K562 (cell line): ENCODE measurements at regions not wholly inside any gene's neighbourhood (a gene's known extent, or its start where the extent isn't known, plus 50 kb on each side); places are given as distances from the start of the nearest gene placed in this dataset.

Experiments used
- ATAC-seq: fragments of 200-7000 bp; cut with Tn5 transposase; 3 replicates; pipeline ENCODE4 v1.9.1; 2020; ENCODE audit warnings: moderate library complexity
- BruUV-seq: library from RNA; stranded (reverse); fragments of 400-500 nt; replicated peaks from 2 replicates; lab custom pipeline; 2021; lab: Mats Ljungman, UMichigan
- CTCF ChIA-PET: fragments of 300-600 bp; formaldehyde crosslinking; extraction: SDS; loops from one replicate; lab custom pipeline; 2021; ENCODE audit warnings: low intra/inter-chr PET ratio; lab: Yijun Ruan, JAX
- POLR2A ChIA-PET: fragments of 300-600, 350-650 bp; sonication (Branson Sonifier 250); formaldehyde crosslinking; extraction: SDS; loops from one replicate; lab custom pipeline; 2021; ENCODE audit warnings: antibody characterized with exemption, inconsistent platforms; lab: Yijun Ruan, JAX
- DNase-seq, 4 experiments: peaks; one replicate each; pipeline versions ENCODE4 v3.0.0 to v3.0.0-alpha.2; 2011 to 2018; ENCODE audit warnings: low spot score in 3 of 4, mixed read lengths in 3 of 4; ENCODE audit errors: extremely low read depth in 1 of 4
- FAIRE-seq: peaks from 2 replicates; lab custom pipeline; 2011; peaks lifted over from hg19 to GRCh38; lab: Jason Lieb, UNC
- H2AFZ ChIP-seq: 2 replicates; pipeline ENCODE4 v1.6.0; 2011; ENCODE audit warnings: low read depth, low read length, control low read depth, inconsistent platforms
- H3K27ac ChIP-seq: fragments of 200-600 bp; 3 replicates; pipeline ENCODE4 v1.8.0; 2011; ENCODE audit warnings: low read depth, mild to moderate bottlenecking, control low read depth, inconsistent platforms, low read length, moderate library complexity, mixed read lengths; ENCODE audit errors: extremely low read depth
- H3K27me3 ChIP-seq, 2 experiments: fragments of 300-600 bp in 1 of 2; 2 replicates in 1 of 2; 3 replicates in 1 of 2; pipeline versions ENCODE4 v1.6.0 to v1.8.0; 2011; ENCODE audit warnings: inconsistent platforms in 2 of 2, low read length in 2 of 2, mild to moderate bottlenecking in 1 of 2, mixed read lengths in 1 of 2, moderate library complexity in 1 of 2; ENCODE audit not compliant: control insufficient read depth in 2 of 2, insufficient read depth in 2 of 2
- H3K36me3 ChIP-seq: fragments of 300-600 bp; 3 replicates; pipeline ENCODE4 v1.8.0; 2011; ENCODE audit warnings: mild to moderate bottlenecking, low read length, inconsistent platforms; ENCODE audit not compliant: control insufficient read depth, insufficient read depth
- H3K4me1 ChIP-seq, 2 experiments: fragments of 200-600 bp in 1 of 2; replicated peaks in 1 of 2; 2 replicates in 1 of 2; 3 replicates in 1 of 2; pipeline versions ENCODE4 v1.5.1 to v1.8.0; 2011; ENCODE audit warnings: inconsistent platforms in 2 of 2, low read length in 2 of 2, mild to moderate bottlenecking in 1 of 2, mixed read lengths in 1 of 2, moderate library complexity in 1 of 2; ENCODE audit not compliant: control insufficient read depth in 2 of 2, insufficient read depth in 2 of 2
- H3K4me2 ChIP-seq: 2 replicates; pipeline ENCODE4 v1.6.1; 2011; ENCODE audit warnings: low read length, control low read depth, inconsistent platforms, mixed read lengths; ENCODE audit not compliant: insufficient read depth
- H3K4me3 ChIP-seq: fragments of 200-600 bp; sonication (generic), shearing (Covaris generic); 2 replicates; pipeline ENCODE4 v1.5.1; 2016; ENCODE audit warnings: control low read depth, inconsistent platforms
- H3K79me2 ChIP-seq: fragments of 200-600 bp; 3 replicates; pipeline ENCODE4 v1.8.0; 2011; ENCODE audit warnings: low read length, inconsistent platforms; ENCODE audit not compliant: control insufficient read depth, insufficient read depth
- H3K9ac ChIP-seq, 2 experiments: 2 replicates each; pipeline versions ENCODE4 v1.6.0 to v1.6.1; 2011; ENCODE audit warnings: low read depth in 2 of 2, low read length in 2 of 2, control low read depth in 1 of 2, inconsistent platforms in 1 of 2, mild to moderate bottlenecking in 1 of 2, mixed read lengths in 1 of 2; ENCODE audit not compliant: insufficient read depth in 1 of 2
- H3K9me1 ChIP-seq: one replicate; pipeline ENCODE4 v1.6.0; 2011; ENCODE audit warnings: inconsistent platforms, mild to moderate bottlenecking, low read length, moderate library complexity; ENCODE audit not compliant: control insufficient read depth, insufficient read depth
- H3K9me3 ChIP-seq: replicated peaks from 2 replicates; pipeline ENCODE4 v1.5.1; 2011; ENCODE audit warnings: low read depth, low read length, inconsistent platforms; ENCODE audit not compliant: control insufficient read depth, insufficient read depth
- H4K20me1 ChIP-seq: replicated peaks from 2 replicates; pipeline ENCODE4 v1.6.1; 2011; ENCODE audit warnings: low read length, inconsistent platforms, mixed read lengths; ENCODE audit not compliant: control insufficient read depth, insufficient read depth
- CBX8 ChIP-seq: fragments of 200-600 bp; sonication (generic); IDR thresholded peaks from 2 replicates; pipeline ENCODE4 v1.6.1; 2012; ENCODE audit warnings: borderline replicate concordance, mixed run types, low read depth, mild to moderate bottlenecking, moderate library complexity, mixed read lengths, low read length, control low read depth, inconsistent platforms; ENCODE audit not compliant: poor library complexity, severe bottlenecking; ENCODE audit errors: extremely low read depth
- FOXA1 ChIP-seq: fragments of 450-650 bp; IDR thresholded peaks from 2 replicates; pipeline ENCODE4 v1.6.1; 2016; ENCODE audit warnings: mild to moderate bottlenecking, borderline replicate concordance
- KDM2B ChIP-seq: fragments of 250-450 bp; sonication (Bioruptor Pico); IDR thresholded peaks from 2 replicates; pipeline ENCODE4 v1.8.0; 2021; ENCODE audit warnings: mild to moderate bottlenecking, moderate library complexity
- NFATC3 ChIP-seq: fragments of 450-650 bp; IDR thresholded peaks from 2 replicates; pipeline ENCODE4 v1.6.1; 2017; ENCODE audit warnings: mild to moderate bottlenecking
- POLR2H ChIP-seq: IDR thresholded peaks from 2 replicates; pipeline ENCODE4 v1.6.1; 2016; ENCODE audit warnings: missing genetic modification characterization, low read depth, mild to moderate bottlenecking, control low read depth, missing compliant biosample characterization, moderate library complexity
- U2AF1 ChIP-seq: fragments of 200-400 bp; formaldehyde crosslinking; optimal IDR thresholded peaks from 2 replicates; pipeline ENCODE3; 2017; ENCODE audit warnings: mild to moderate bottlenecking, low read depth, low read length, moderate library complexity
- XRCC5 ChIP-seq: fragments of 200-400 bp; formaldehyde crosslinking; IDR thresholded peaks from 2 replicates; pipeline ENCODE4 v1.6.1; 2017; ENCODE audit warnings: low read depth, mild to moderate bottlenecking, low read length
- ZNF146 ChIP-seq: IDR thresholded peaks from one replicate; pipeline ENCODE4 v1.6.1; 2018; ENCODE audit warnings: missing compliant biosample characterization; ENCODE audit not compliant: unreplicated experiment
- ZNF175 ChIP-seq: fragments of 200-800 bp; sonication (Bioruptor generic); IDR thresholded peaks from 2 replicates; pipeline ENCODE4 v1.6.1; 2016; ENCODE audit warnings: low read depth, mild to moderate bottlenecking, missing genetic modification characterization, missing compliant biosample characterization
- WGBS: fragments of 100-300 bp; shearing (Covaris generic); methylation state at CpG from one replicate; pipeline ENCODE4 v1.1.6; 2016; ENCODE audit warnings: low coverage, mixed read lengths; ENCODE audit not compliant: insufficient coverage; ENCODE audit errors: missing lambda C conversion rate; 5-methylcytosine and 5-hydroxymethylcytosine counted together
- in situ Hi-C: fragments of 300-500 bp; cut with MboI; formaldehyde crosslinking; loops from 4 replicates; pipeline ENCODE4 v1.15.0; 2018; ENCODE audit warnings: inconsistent platforms, mixed read lengths
- intact Hi-C: fragments of 100-400 bp; cut with micrococcal nuclease; formaldehyde crosslinking; loops from 2 replicates; pipeline ENCODE4 v1.14.2; 2022
- TF ChIP-seq, protein P1 (sequence below): fragments of 250-450 bp; sonication (Bioruptor Pico); IDR thresholded peaks from 2 replicates; pipeline ENCODE4 v1.9.0; 2021; ENCODE audit warnings: mild to moderate bottlenecking, inconsistent platforms
- TF ChIP-seq, protein P2 (sequence below): fragments of 450-650 bp; IDR thresholded peaks from 2 replicates; pipeline ENCODE4 v1.6.1; 2014; ENCODE audit warnings: low read depth, mild to moderate bottlenecking, moderate library complexity, borderline replicate concordance
- TF ChIP-seq, protein P3 (sequence below): sonication (generic); formaldehyde crosslinking; IDR thresholded peaks from 2 replicates; pipeline ENCODE4 v1.8.0; 2022; ENCODE audit warnings: mild to moderate bottlenecking, missing genetic modification reagents
- TF ChIP-seq, protein P4 (sequence below): fragments of 450-650 bp; formaldehyde crosslinking; IDR thresholded peaks from 2 replicates; pipeline ENCODE4 v1.4.0; 2020; ENCODE audit warnings: mild to moderate bottlenecking, moderate library complexity
- TF ChIP-seq, protein P5 (sequence below): sonication (generic); formaldehyde crosslinking; IDR thresholded peaks from 2 replicates; pipeline ENCODE4 v1.8.0; 2022; ENCODE audit warnings: mild to moderate bottlenecking, missing genetic modification reagents

DNA sequence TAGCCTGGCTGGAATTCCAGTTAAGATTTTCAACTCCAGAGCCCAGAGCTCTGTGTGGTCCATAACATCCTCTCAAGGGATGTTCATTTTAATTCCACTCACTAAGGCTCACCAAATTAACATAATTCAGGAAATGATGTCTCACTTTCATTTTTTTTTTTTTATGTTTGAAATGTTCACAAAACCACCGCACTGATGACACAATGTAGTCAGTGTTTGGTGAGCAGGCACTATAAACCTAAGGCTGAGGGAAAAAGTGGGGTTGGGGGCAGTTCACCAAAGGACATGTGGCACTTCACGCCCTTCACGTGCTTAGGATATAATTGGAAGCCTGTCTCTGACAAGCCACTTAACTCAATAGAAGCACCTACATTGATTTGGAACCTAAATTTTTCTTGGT, 177.3 kb upstream of the CAMK1G start:
- FAIRE-seq (no peak), ATAC-seq (no peak), DNase-seq (no peak)
- no peak overlapping the region for H2AFZ ChIP-seq
- ChIA-PET POLR2A (no interaction called here), CTCF (no interaction called here)
- H3K27me3 ChIP-seq = no peaks in the 10 kb centered on the region
- no peaks in the 10 kb centered on the region for H3K9me3 ChIP-seq
- in situ Hi-C loops = no loop called here
- H3K9ac ChIP-seq = no peak overlapping the region
- H3K27ac ChIP-seq = no peak overlapping the region
- H3K4me1 ChIP-seq = no peaks in the 10 kb centered on the region
- intact Hi-C loops = no loop called here
- H3K4me2 ChIP-seq = no peak overlapping the region
- H3K36me3 ChIP-seq = no peaks in the 10 kb centered on the region
- H3K79me2 ChIP-seq = no peaks in the 10 kb centered on the region
- no peaks in the 10 kb centered on the region for H3K9me1 ChIP-seq
- H3K4me3 ChIP-seq = no peak overlapping the region
- WGBS = 0% methylated on average over 3 of the region's 3 CpGs
- H4K20me1 ChIP-seq = no peaks in the 10 kb centered on the region
- no TSS peak for BruUV-seq
- TF ChIP-seq, protein P1, sequence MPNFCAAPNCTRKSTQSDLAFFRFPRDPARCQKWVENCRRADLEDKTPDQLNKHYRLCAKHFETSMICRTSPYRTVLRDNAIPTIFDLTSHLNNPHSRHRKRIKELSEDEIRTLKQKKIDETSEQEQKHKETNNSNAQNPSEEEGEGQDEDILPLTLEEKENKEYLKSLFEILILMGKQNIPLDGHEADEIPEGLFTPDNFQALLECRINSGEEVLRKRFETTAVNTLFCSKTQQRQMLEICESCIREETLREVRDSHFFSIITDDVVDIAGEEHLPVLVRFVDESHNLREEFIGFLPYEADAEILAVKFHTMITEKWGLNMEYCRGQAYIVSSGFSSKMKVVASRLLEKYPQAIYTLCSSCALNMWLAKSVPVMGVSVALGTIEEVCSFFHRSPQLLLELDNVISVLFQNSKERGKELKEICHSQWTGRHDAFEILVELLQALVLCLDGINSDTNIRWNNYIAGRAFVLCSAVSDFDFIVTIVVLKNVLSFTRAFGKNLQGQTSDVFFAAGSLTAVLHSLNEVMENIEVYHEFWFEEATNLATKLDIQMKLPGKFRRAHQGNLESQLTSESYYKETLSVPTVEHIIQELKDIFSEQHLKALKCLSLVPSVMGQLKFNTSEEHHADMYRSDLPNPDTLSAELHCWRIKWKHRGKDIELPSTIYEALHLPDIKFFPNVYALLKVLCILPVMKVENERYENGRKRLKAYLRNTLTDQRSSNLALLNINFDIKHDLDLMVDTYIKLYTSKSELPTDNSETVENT (CRISPR knock-in tag) = no peak
- TF ChIP-seq ZNF146 (CRISPR knock-in tag) (no peak), NFATC3 (no peak), FOXA1 (no peak), XRCC5 (no peak), ZNF175 (CRISPR knock-in tag) (no peak), CBX8 (no peak), KDM2B (CRISPR knock-in tag) (no peak), U2AF1 (no peak), POLR2H (no peak)
- TF ChIP-seq, protein P2, sequence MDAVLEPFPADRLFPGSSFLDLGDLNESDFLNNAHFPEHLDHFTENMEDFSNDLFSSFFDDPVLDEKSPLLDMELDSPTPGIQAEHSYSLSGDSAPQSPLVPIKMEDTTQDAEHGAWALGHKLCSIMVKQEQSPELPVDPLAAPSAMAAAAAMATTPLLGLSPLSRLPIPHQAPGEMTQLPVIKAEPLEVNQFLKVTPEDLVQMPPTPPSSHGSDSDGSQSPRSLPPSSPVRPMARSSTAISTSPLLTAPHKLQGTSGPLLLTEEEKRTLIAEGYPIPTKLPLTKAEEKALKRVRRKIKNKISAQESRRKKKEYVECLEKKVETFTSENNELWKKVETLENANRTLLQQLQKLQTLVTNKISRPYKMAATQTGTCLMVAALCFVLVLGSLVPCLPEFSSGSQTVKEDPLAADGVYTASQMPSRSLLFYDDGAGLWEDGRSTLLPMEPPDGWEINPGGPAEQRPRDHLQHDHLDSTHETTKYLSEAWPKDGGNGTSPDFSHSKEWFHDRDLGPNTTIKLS = no peak
- TF ChIP-seq, protein P3, sequence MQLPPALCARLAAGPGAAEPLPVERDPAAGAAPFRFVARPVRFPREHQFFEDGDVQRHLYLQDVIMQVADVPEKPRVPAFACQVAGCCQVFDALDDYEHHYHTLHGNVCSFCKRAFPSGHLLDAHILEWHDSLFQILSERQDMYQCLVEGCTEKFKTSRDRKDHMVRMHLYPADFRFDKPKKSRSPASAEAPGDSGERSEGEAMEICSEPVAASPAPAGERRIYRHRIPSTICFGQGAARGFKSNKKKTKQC = no peak
- TF ChIP-seq, protein P4, sequence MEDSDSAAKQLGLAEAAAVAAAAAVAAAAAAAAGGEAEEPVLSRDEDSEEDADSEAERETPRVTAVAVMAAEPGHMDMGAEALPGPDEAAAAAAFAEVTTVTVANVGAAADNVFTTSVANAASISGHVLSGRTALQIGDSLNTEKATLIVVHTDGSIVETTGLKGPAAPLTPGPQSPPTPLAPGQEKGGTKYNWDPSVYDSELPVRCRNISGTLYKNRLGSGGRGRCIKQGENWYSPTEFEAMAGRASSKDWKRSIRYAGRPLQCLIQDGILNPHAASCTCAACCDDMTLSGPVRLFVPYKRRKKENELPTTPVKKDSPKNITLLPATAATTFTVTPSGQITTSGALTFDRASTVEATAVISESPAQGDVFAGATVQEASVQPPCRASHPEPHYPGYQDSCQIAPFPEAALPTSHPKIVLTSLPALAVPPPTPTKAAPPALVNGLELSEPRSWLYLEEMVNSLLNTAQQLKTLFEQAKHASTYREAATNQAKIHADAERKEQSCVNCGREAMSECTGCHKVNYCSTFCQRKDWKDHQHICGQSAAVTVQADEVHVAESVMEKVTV (CRISPR knock-in tag) = no peak
- TF ChIP-seq, protein P5, sequence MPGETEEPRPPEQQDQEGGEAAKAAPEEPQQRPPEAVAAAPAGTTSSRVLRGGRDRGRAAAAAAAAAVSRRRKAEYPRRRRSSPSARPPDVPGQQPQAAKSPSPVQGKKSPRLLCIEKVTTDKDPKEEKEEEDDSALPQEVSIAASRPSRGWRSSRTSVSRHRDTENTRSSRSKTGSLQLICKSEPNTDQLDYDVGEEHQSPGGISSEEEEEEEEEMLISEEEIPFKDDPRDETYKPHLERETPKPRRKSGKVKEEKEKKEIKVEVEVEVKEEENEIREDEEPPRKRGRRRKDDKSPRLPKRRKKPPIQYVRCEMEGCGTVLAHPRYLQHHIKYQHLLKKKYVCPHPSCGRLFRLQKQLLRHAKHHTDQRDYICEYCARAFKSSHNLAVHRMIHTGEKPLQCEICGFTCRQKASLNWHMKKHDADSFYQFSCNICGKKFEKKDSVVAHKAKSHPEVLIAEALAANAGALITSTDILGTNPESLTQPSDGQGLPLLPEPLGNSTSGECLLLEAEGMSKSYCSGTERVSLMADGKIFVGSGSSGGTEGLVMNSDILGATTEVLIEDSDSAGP (CRISPR knock-in tag) = no peak
